ENCODE measurements at regions not wholly inside any gene's neighbourhood (a gene's known extent, or its start where the extent isn't known, plus 50 kb on each side); places are given as distances from the start of the nearest gene placed in this dataset.

DNA sequence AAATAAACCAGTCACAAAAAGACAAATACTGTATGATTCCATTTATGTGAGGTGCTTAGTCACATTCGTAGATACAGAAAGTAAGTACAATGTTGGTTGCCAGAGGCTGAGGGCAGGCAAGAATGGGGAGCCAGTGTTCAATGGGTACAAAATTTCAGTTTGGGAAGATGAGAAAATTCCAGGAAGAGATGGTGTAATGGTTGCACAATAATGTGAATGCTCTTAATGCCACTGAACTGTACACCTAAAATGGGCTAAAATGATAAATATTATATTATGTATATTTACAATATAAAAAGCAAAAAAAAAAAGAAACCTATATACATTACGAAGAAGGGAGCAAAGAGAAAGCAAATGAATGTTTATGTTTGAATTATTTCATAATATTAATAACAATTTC lies 329.0 kb downstream of the C11orf87 start:
- TF ChIP-seq MXI1 (IDR thresholded peaks at IDR 0.05; ENCODE audit: low read depth, low read length), result no peak
- no peak for TF ChIP-seq ZNF217 (IDR thresholded peaks at IDR 0.05)
- TF ChIP-seq, protein P1, sequence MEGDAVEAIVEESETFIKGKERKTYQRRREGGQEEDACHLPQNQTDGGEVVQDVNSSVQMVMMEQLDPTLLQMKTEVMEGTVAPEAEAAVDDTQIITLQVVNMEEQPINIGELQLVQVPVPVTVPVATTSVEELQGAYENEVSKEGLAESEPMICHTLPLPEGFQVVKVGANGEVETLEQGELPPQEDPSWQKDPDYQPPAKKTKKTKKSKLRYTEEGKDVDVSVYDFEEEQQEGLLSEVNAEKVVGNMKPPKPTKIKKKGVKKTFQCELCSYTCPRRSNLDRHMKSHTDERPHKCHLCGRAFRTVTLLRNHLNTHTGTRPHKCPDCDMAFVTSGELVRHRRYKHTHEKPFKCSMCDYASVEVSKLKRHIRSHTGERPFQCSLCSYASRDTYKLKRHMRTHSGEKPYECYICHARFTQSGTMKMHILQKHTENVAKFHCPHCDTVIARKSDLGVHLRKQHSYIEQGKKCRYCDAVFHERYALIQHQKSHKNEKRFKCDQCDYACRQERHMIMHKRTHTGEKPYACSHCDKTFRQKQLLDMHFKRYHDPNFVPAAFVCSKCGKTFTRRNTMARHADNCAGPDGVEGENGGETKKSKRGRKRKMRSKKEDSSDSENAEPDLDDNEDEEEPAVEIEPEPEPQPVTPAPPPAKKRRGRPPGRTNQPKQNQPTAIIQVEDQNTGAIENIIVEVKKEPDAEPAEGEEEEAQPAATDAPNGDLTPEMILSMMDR (IDR thresholded peaks at IDR 0.05 in 2 of 3, conservative IDR thresholded peaks at IDR 0.05 in 1 of 3; ENCODE audit: control insufficient read depth in 2 of 3, extremely low read depth in 1 of 3, insufficient read depth in 1 of 3, low read depth in 3 of 3, low read length in 3 of 3), result no peak
- no peak for TF ChIP-seq NR2C2 (IDR thresholded peaks at IDR 0.05; ENCODE audit: borderline replicate concordance, control insufficient read depth, insufficient read length, low read depth)
- TF ChIP-seq ATF7 (IDR thresholded peaks at IDR 0.05; ENCODE audit: low read depth), result no peak
- no peak for TF ChIP-seq NFIC (IDR thresholded peaks at IDR 0.05; ENCODE audit: low read depth, low read length)
- TF ChIP-seq YY1 (IDR thresholded peaks at IDR 0.05; ENCODE audit: low read depth, low read length), result no peak
- TF ChIP-seq BRCA1 (IDR thresholded peaks at IDR 0.05; ENCODE audit: low read depth, low read length), result no peak
- no peak for TF ChIP-seq EZH2 (IDR thresholded peaks at IDR 0.05; ENCODE audit: borderline replicate concordance, control insufficient read depth, low read depth, low read length)
